ENCODE measurements at regions not wholly inside any gene's neighbourhood (a gene's known extent, or its start where the extent isn't known, plus 50 kb on each side); places are given as distances from the start of the nearest gene placed in this dataset.

GRCh38 chr3:181790561-181790960 is 78.8 kb downstream of the SOX2 start:
- Histone ChIP-seq H3K4me3 (ENCODE audit: insufficient read depth, low read depth, low read length) (no peak overlapping the region), H3K27me3 (ENCODE audit: insufficient read depth, low read length) (no peaks in the 10 kb centered on the region), H3K79me2 (ENCODE audit: insufficient read depth, low read length) (no peaks in the 10 kb centered on the region), H4K20me1 (ENCODE audit: insufficient read depth, low read length) (no peaks in the 10 kb centered on the region), H3K36me3 (ENCODE audit: insufficient read depth, low read length) (no peaks in the 10 kb centered on the region), H2AFZ (ENCODE audit: low read depth, low read length) (no peak overlapping the region), H3K9me3 (ENCODE audit: insufficient read depth, low read depth, low read length) (no peaks in the 10 kb centered on the region), H3K4me2 (ENCODE audit: low read length) (no peak overlapping the region), H3K4me1 (ENCODE audit: insufficient read depth, low read length) (no peaks in the 10 kb centered on the region), H3K9ac (ENCODE audit: low read length) (no peak overlapping the region), H3K27ac (ENCODE audit: low read depth, low read length) (no peak overlapping the region)
- H3K4me3 Mint-ChIP-seq (ENCODE audit: unreplicated experiment) = no peak overlapping the region
- DNase-seq (ENCODE audit: low read depth) = peak; percentile 41
- H3K27ac Mint-ChIP-seq (ENCODE audit: unreplicated experiment) = no peak overlapping the region
- H3K4me1 Mint-ChIP-seq (ENCODE audit: low read depth, unreplicated experiment) = peaks cover 5% of the 10 kb centered on the region
- H3K9me3 Mint-ChIP-seq (ENCODE audit: unreplicated experiment) = peaks cover 1% of the 10 kb centered on the region
- TF ChIP-seq EZH2 (IDR thresholded peaks at IDR 0.05; ENCODE audit: insufficient read depth, low read length) = no peak
- TF ChIP-seq, protein P1, sequence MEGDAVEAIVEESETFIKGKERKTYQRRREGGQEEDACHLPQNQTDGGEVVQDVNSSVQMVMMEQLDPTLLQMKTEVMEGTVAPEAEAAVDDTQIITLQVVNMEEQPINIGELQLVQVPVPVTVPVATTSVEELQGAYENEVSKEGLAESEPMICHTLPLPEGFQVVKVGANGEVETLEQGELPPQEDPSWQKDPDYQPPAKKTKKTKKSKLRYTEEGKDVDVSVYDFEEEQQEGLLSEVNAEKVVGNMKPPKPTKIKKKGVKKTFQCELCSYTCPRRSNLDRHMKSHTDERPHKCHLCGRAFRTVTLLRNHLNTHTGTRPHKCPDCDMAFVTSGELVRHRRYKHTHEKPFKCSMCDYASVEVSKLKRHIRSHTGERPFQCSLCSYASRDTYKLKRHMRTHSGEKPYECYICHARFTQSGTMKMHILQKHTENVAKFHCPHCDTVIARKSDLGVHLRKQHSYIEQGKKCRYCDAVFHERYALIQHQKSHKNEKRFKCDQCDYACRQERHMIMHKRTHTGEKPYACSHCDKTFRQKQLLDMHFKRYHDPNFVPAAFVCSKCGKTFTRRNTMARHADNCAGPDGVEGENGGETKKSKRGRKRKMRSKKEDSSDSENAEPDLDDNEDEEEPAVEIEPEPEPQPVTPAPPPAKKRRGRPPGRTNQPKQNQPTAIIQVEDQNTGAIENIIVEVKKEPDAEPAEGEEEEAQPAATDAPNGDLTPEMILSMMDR (IDR thresholded peaks at IDR 0.05; ENCODE audit: insufficient read depth, low read depth, low read length) = no peak
- no peak for FAIRE-seq
- no peaks in the 10 kb centered on the region for H3K27me3 Mint-ChIP-seq (ENCODE audit: low read depth, unreplicated experiment)
- H3K36me3 Mint-ChIP-seq (ENCODE audit: low read depth, unreplicated experiment) = no peaks in the 10 kb centered on the region

DNA sequence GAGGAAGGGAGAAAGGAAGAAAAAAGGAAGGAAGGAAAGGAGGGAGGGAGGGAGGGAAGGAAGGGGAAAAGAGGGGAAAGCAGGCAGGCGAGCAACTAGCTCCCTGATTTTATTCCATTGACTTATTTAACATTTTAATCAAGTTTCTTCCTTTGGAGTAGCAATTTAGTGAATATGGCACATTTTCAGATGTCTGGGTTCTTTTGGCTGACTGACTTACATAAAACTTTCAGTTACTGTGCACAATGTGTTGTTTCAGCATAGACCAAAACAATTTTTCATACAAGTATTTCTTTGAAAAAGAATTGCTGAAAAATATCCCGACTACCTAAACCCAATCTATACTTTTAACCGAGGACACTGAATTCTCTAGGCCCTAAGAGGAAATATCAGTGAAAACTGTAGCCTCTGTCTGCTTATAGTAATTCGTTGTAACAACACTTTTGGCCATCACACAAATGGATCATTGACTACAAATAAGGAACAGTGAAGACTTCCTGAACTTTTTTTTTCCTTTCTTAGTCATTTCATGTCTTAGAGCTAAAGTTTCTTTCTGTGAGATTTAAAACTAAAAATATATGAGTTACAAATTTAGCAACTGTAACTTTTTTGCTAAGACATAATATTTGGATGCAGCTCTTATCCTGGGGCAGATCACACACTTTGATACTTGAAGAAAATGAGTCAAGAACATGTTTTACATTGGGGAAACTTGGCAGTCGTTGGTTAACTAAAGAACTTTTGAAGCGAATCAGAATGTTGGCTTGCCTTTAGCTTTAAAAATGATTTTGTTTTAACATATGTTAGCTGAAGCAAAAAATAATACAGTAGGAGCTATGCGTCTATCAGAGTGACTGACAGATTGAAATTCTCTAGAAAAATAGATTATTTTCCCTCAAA is 79.6 kb downstream of the SOX2 start:
- Histone ChIP-seq H3K4me1 (ENCODE audit: insufficient read depth, low read length) (no peaks in the 10 kb centered on the region), H2AFZ (ENCODE audit: low read depth, low read length) (no peak overlapping the region), H3K4me3 (ENCODE audit: insufficient read depth, low read depth, low read length) (no peak overlapping the region), H3K4me2 (ENCODE audit: low read length) (no peak overlapping the region), H3K79me2 (ENCODE audit: insufficient read depth, low read length) (no peaks in the 10 kb centered on the region), H3K9ac (ENCODE audit: low read length) (no peak overlapping the region), H4K20me1 (ENCODE audit: insufficient read depth, low read length) (no peaks in the 10 kb centered on the region), H3K27ac (ENCODE audit: low read depth, low read length) (no peak overlapping the region), H3K36me3 (ENCODE audit: insufficient read depth, low read length) (no peaks in the 10 kb centered on the region), H3K27me3 (ENCODE audit: insufficient read depth, low read length) (no peaks in the 10 kb centered on the region), H3K9me3 (ENCODE audit: insufficient read depth, low read depth, low read length) (no peaks in the 10 kb centered on the region)
- FAIRE-seq = no peak
- H3K4me3 Mint-ChIP-seq (ENCODE audit: unreplicated experiment) = no peak overlapping the region
- no peaks in the 10 kb centered on the region for H3K27me3 Mint-ChIP-seq (ENCODE audit: low read depth, unreplicated experiment)
- H3K27ac Mint-ChIP-seq (ENCODE audit: unreplicated experiment) = no peak overlapping the region
- TF ChIP-seq, protein P1 (IDR thresholded peaks at IDR 0.05; ENCODE audit: insufficient read depth, low read depth, low read length) = no peak
- TF ChIP-seq EZH2 (IDR thresholded peaks at IDR 0.05; ENCODE audit: insufficient read depth, low read length) = no peak
- H3K36me3 Mint-ChIP-seq (ENCODE audit: low read depth, unreplicated experiment) = no peaks in the 10 kb centered on the region
- DNase-seq (ENCODE audit: low read depth) = peak; percentile 10
- peaks cover 1% of the 10 kb centered on the region for H3K9me3 Mint-ChIP-seq (ENCODE audit: unreplicated experiment)
- peaks cover 5% of the 10 kb centered on the region for H3K4me1 Mint-ChIP-seq (ENCODE audit: low read depth, unreplicated experiment)

DNA sequence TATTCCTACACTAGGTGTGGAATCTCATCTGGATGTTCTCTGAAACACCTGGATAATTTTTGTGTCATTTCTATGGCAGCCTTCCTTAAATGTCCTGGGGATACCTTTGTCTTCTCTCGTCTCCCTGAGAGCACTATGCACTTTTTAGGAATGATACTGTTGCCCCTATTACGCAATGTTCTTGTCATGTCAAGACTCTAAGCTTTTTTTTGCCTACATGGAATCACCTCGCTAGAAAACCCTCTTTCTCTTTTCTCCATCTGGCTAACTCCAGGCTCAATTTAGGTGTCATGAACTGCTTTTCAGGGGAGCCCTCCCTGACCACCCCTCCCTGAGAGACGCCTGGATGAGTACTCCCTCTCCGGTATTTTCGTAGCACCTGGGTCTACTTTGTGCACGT is 81.3 kb downstream of the SOX2 start:
- no peak overlapping the region for H3K4me3 Mint-ChIP-seq (ENCODE audit: unreplicated experiment)
- no peak overlapping the region for H3K27ac Mint-ChIP-seq (ENCODE audit: unreplicated experiment)
- Histone ChIP-seq H3K9ac (ENCODE audit: low read length) (no peak overlapping the region), H3K27ac (ENCODE audit: low read depth, low read length) (no peak overlapping the region), H3K9me3 (ENCODE audit: insufficient read depth, low read depth, low read length) (no peaks in the 10 kb centered on the region), H3K4me1 (ENCODE audit: insufficient read depth, low read length) (no peaks in the 10 kb centered on the region), H3K4me3 (ENCODE audit: insufficient read depth, low read depth, low read length) (no peak overlapping the region), H3K79me2 (ENCODE audit: insufficient read depth, low read length) (no peaks in the 10 kb centered on the region), H2AFZ (ENCODE audit: low read depth, low read length) (no peak overlapping the region), H4K20me1 (ENCODE audit: insufficient read depth, low read length) (no peaks in the 10 kb centered on the region), H3K4me2 (ENCODE audit: low read length) (no peak overlapping the region), H3K27me3 (ENCODE audit: insufficient read depth, low read length) (no peaks in the 10 kb centered on the region), H3K36me3 (ENCODE audit: insufficient read depth, low read length) (no peaks in the 10 kb centered on the region)
- TF ChIP-seq, protein P1 (IDR thresholded peaks at IDR 0.05; ENCODE audit: insufficient read depth, low read depth, low read length) = no peak
- no peak for TF ChIP-seq EZH2 (IDR thresholded peaks at IDR 0.05; ENCODE audit: insufficient read depth, low read length)
- FAIRE-seq (no peak), DNase-seq (ENCODE audit: low read depth) (no peak)
- no peaks in the 10 kb centered on the region for H3K27me3 Mint-ChIP-seq (ENCODE audit: low read depth, unreplicated experiment)
- H3K36me3 Mint-ChIP-seq (ENCODE audit: low read depth, unreplicated experiment) = no peaks in the 10 kb centered on the region
- peaks cover 5% of the 10 kb centered on the region for H3K4me1 Mint-ChIP-seq (ENCODE audit: low read depth, unreplicated experiment)
- H3K9me3 Mint-ChIP-seq (ENCODE audit: unreplicated experiment) = peaks cover 1% of the 10 kb centered on the region

Measured in astrocyte (in vitro differentiated cells and primary cell).